ENCODE measurements at regions not wholly inside any gene's neighbourhood (a gene's known extent, or its start where the extent isn't known, plus 50 kb on each side); places are given as distances from the start of the nearest gene placed in this dataset.

DNA sequence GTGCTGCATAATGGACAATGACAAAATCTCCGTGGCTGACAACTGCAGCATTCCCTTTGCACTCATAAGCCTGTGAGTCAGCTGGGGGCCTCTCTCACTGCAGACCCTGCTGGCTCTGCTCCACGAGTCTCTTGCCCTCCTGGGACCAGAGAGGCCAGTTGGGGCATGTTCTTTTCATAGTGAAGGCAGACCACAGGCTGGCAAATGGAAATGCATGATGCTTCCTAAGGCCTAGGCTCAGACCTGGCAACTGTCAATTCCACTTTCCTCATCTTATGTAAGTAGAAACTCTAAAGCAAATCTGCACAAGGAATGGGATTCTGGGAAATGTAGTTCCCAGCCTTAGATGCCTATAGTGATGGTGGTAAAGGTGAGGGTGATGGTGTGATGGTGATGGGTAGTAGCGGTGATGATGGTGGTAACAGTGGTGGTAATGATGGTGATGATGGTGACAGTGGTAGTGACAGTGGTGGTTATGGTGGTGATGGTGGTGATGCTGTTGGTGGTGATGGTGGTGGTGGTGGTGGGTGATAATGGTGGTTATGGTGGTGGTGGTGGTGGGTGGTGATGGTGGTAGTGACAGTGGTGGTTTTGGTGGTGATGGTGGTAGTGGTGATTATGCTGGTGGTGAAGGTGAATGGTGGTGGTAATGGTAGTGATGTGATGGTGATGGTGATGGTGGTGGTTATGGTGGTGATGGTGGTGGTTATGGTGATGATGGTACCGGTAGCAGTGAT, 185.8 kb upstream of the ARL4C start:
- intact Hi-C loops (cut with DNase I) = no loop called here
- DNase-seq (no peak), FAIRE-seq (no peak), ATAC-seq (no peak)
- Histone ChIP-seq H3K36me3 (no peaks in the 10 kb centered on the region), H3K4me3 (no peak overlapping the region), H3K9me3 (no peaks in the 10 kb centered on the region), H3K4me1 (no peaks in the 10 kb centered on the region), H3K27ac (no peak overlapping the region), H3K27me3 (no peaks in the 10 kb centered on the region)
- TF ChIP-seq, protein P1, sequence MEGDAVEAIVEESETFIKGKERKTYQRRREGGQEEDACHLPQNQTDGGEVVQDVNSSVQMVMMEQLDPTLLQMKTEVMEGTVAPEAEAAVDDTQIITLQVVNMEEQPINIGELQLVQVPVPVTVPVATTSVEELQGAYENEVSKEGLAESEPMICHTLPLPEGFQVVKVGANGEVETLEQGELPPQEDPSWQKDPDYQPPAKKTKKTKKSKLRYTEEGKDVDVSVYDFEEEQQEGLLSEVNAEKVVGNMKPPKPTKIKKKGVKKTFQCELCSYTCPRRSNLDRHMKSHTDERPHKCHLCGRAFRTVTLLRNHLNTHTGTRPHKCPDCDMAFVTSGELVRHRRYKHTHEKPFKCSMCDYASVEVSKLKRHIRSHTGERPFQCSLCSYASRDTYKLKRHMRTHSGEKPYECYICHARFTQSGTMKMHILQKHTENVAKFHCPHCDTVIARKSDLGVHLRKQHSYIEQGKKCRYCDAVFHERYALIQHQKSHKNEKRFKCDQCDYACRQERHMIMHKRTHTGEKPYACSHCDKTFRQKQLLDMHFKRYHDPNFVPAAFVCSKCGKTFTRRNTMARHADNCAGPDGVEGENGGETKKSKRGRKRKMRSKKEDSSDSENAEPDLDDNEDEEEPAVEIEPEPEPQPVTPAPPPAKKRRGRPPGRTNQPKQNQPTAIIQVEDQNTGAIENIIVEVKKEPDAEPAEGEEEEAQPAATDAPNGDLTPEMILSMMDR (IDR thresholded peaks at IDR 0.05) = no peak
- 75 to 82% methylated on average over 4 of the region's 4 CpGs for WGBS, 2 donors

DNA sequence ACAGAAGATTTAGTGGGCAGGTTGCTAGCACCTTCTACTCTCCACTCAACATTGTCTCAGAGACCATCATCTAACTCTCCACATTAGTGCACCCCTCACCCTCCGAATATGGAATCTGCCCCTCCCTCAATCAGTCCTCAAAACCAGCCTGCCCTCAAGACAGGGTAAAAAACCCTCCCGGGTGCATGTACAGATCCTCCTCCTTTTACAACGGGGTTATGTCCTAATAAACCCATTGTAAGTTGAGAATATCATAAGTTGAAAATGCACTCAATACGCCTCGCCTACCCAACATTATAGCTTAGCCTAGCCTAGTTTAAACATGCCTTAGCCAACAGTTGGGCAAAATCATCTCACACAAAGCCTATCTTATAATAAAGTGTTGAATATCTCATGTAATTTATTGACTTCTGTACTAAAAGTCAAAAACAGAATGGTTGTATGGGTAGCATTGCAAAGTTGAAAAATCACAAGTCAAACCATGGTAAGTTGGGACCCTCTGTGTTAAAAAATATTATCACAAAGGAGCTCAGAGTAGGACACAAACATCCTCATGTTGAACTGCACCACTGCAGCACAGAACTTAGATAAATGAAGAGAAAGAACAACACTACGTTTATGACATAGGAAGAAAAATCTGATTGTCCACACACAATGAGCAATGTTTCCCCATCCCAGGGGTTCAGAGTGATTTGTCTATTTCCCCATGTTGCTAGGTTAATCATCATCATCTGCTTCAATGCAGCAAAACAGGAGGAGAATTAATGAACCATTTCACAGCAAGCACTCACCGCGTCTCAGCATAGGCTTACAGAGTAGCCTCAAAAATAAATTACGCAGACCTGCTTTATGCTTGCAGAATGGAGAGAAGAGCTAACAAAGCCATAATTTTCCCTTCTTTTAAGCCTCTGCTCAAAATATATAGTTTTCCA, 184.1 kb upstream of the ARL4C start:
- no peak for FAIRE-seq
- Histone ChIP-seq H3K4me1 (peaks cover 0 to 6% (median 0%) of the 10 kb centered on the region in 3 donors), H3K36me3 (no peaks in the 10 kb centered on the region), H3K27ac (no peak overlapping the region), H3K27me3 (no peaks in the 10 kb centered on the region), H3K4me3 (no peak overlapping the region), H3K9me3 (no peaks in the 10 kb centered on the region)
- ATAC-seq = no peak
- WGBS, 2 donors = 89% methylated on average over 9 of the region's 9 CpGs
- no peak for DNase-seq
- TF ChIP-seq, protein P1 (IDR thresholded peaks at IDR 0.05) = no peak
- intact Hi-C loops (cut with DNase I) = no loop called here

DNA sequence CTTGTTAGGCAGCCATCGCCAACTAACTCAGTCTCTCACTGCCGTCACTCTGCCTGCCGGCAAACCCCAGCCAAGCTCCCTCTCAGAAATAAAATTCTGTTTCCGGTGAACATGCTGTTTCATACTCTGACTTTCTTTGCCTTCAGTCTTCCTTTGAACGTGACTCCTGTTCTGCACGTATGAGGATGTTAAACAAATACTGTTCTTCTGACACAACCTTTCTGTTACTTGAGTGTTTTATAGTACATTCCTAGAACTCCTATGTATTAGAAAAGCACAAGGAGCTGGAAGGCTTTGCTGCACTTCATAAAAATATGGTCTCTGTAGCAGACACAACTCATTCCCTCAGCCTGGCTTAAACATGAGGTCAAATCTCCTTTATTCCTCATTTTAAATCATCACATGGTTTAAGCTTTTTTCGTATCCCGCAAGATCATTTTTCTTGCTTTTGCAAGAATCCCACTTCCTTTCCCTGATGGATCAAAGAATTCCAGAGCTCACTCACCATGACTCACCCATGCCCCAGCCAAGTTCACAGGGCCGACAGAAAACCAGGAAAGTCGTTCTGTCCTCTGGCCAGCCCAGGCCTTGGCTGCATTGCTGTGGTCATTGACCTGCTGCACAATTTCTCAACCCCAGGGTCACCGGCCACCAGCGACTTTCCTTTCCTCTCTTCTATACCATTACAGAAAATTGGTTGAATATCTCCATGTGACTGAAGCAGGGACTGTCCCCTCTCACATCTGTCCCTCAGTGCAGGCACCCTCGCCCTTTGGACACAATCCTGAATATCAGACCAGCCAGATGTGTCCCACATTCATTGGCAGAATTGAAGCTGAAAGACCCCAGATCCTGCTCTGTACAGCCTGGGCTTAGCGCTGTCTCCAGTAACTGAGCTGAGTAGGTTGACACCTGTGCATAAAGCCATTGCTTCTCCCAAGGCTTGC, 183.1 kb upstream of the ARL4C start:
- 74 to 76% methylated on average over 14 of the region's 14 CpGs for WGBS, 2 donors
- TF ChIP-seq, protein P1 (IDR thresholded peaks at IDR 0.05) = no peak
- DNase-seq (peak in 1 of 6 donors; percentile 37), FAIRE-seq (no peak), ATAC-seq (peak in 3 of 4 donors; percentile 68 to 72 (median 69))
- Histone ChIP-seq H3K27me3 (no peaks in the 10 kb centered on the region), H3K36me3 (no peaks in the 10 kb centered on the region), H3K9me3 (no peaks in the 10 kb centered on the region), H3K4me1 (peaks cover 0 to 6% (median 0%) of the 10 kb centered on the region in 3 donors), H3K27ac (peak overlapping the region in 1 of 4 donors; percentile 13), H3K4me3 (no peak overlapping the region)
- intact Hi-C loops (cut with DNase I) = no loop called here

DNA sequence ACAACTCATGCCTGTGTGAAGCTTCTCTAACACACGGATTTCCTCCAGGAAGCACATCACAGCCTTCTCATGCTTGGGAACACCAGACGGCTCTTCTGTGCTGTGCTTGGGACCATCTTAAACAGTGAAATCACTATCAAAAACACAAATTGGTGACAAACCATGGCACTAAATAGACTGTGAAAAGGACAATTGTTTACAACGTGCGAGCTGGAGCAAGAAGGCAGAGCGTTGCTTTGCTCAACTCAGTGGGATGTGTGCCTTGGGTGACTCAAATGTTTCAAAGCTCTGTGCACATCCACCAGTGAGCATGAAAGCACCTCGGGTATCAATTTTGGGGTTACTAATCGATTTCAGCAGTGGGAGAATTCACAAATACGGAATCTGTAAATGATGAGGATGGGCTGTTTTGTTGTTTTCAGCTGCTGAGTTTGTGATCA, 182.4 kb upstream of the ARL4C start:
- FAIRE-seq (no peak), DNase-seq (no peak), ATAC-seq (peak in 1 of 4 donors; percentile 9)
- peaks cover 0 to 6% (median 0%) of the 10 kb centered on the region in 3 donors for H3K4me1 ChIP-seq
- TF ChIP-seq, protein P1 (IDR thresholded peaks at IDR 0.05) = no peak
- WGBS, 2 donors = 83 to 85% methylated on average over 8 of the region's 8 CpGs
- no peak overlapping the region for H3K4me3 ChIP-seq
- H3K36me3 ChIP-seq = no peaks in the 10 kb centered on the region
- no peaks in the 10 kb centered on the region for H3K9me3 ChIP-seq
- peak overlapping the region in 1 of 4 donors; percentile 13 for H3K27ac ChIP-seq
- H3K27me3 ChIP-seq = no peaks in the 10 kb centered on the region
- intact Hi-C loops (cut with DNase I) = no loop called here

Data from pancreas (tissue), 10 donors.